SK-N-SH (cell line): ENCODE measurements at regions not wholly inside any gene's neighbourhood (a gene's known extent, or its start where the extent isn't known, plus 50 kb on each side); places are given as distances from the start of the nearest gene placed in this dataset.
A peak's percentile ranks its signal among the peaks of the same experiment; 100 is the strongest.

Experiments used
- CTCF ChIA-PET: fragments of 300-600, 350-600 bp; formaldehyde crosslinking; extraction: SDS; loops from one replicate; lab custom pipeline; 2021; lab: Yijun Ruan, JAX
- POLR2A ChIA-PET: fragments of 350-600 bp; sonication (Branson Sonifier 250); formaldehyde crosslinking; extraction: SDS; loops from one replicate; lab custom pipeline; 2020; ENCODE audit warnings: antibody characterized with exemption, inconsistent platforms; lab: Yijun Ruan, JAX
- DNase-seq: peaks from one replicate; pipeline ENCODE4 v3.0.0; 2012
- H2AFZ ChIP-seq: fragments of 200-600 bp; sonication (generic); 2 replicates; pipeline ENCODE4 v1.8.1; 2016; ENCODE audit warnings: antibody characterized with exemption, mild to moderate bottlenecking, low read depth
- H3F3A ChIP-seq: fragments of 200-600 bp; sonication (generic); replicated peaks from 2 replicates; pipeline ENCODE3; 2016; ENCODE audit warnings: antibody characterized with exemption, mild to moderate bottlenecking; ENCODE audit not compliant: insufficient read depth
- H3K27ac ChIP-seq, 2 experiments: fragments of 200-500 bp in 1 of 2; fragments of 200-600 bp in 1 of 2; sonication (Bioruptor generic) in 1 of 2; sonication (generic), shearing (Covaris generic) in 1 of 2; 2 replicates each; pipeline versions ENCODE4 v1.5.1 to v1.6.1; 2014 to 2016; ENCODE audit warnings: low read depth in 2 of 2, inconsistent platforms in 1 of 2, low read length in 1 of 2, mild to moderate bottlenecking in 1 of 2, mixed read lengths in 1 of 2
- H3K27me3 ChIP-seq: fragments of 200-600 bp; sonication (generic), shearing (Covaris generic); 2 replicates; pipeline ENCODE4 v1.6.1; 2016; ENCODE audit warnings: mixed run types; ENCODE audit not compliant: insufficient read depth
- H3K36me3 ChIP-seq, 2 experiments: fragments of 200-500 bp in 1 of 2; fragments of 200-600 bp in 1 of 2; sonication (Bioruptor generic) in 1 of 2; sonication (generic) in 1 of 2; replicated peaks in 1 of 2; 2 replicates each; pipeline versions ENCODE3 to v1.5.1; 2014 to 2016; ENCODE audit warnings: low read length in 1 of 2, mild to moderate bottlenecking in 1 of 2; ENCODE audit not compliant: insufficient read depth in 2 of 2, control insufficient read depth in 1 of 2
- H3K4me1 ChIP-seq, 2 experiments: fragments of 200-500 bp in 1 of 2; fragments of 200-600 bp in 1 of 2; sonication (Bioruptor generic) in 1 of 2; sonication (generic), shearing (Covaris generic) in 1 of 2; 2 replicates each; pipeline versions ENCODE4 v1.5.1 to v1.6.1; 2014 to 2016; ENCODE audit warnings: low read depth in 1 of 2, low read length in 1 of 2, mixed run types in 1 of 2; ENCODE audit not compliant: insufficient read depth in 2 of 2, control insufficient read depth in 1 of 2
- H3K4me2 ChIP-seq: fragments of 200-600 bp; sonication (generic), shearing (Covaris generic); 2 replicates; pipeline ENCODE4 v1.6.1; 2017; ENCODE audit warnings: mixed run types
- H3K4me3 ChIP-seq, 2 experiments: fragments of 200-500 bp in 1 of 2; fragments of 200-600 bp in 1 of 2; sonication (Bioruptor generic) in 1 of 2; sonication (generic), shearing (Covaris generic) in 1 of 2; 2 replicates each; pipeline versions ENCODE4 v1.5.1 to v1.8.1; 2014 to 2016; ENCODE audit warnings: low read depth in 2 of 2, inconsistent platforms in 1 of 2, low read length in 1 of 2, mild to moderate bottlenecking in 1 of 2, mixed read lengths in 1 of 2, moderate library complexity in 1 of 2
- H3K79me2 ChIP-seq: fragments of 200-600 bp; sonication (generic); 2 replicates; pipeline ENCODE4 v1.8.1; 2017; ENCODE audit warnings: mild to moderate bottlenecking; ENCODE audit not compliant: insufficient read depth
- H3K9ac ChIP-seq: fragments of 200-600 bp; sonication (generic); 2 replicates; pipeline ENCODE4 v1.6.1; 2017; ENCODE audit warnings: mixed run types
- H3K9me2 ChIP-seq: fragments of 200-600 bp; sonication (generic); 2 replicates; pipeline ENCODE4 v1.6.1; 2017; ENCODE audit warnings: mixed run types
- H3K9me3 ChIP-seq: fragments of 200-600 bp; sonication (generic); 2 replicates; pipeline ENCODE4 v1.6.1; 2017; ENCODE audit warnings: mixed run types, mild to moderate bottlenecking, moderate library complexity
- H4K20me1 ChIP-seq: fragments of 200-600 bp; sonication (generic); 2 replicates; pipeline ENCODE4 v1.6.1; 2017; ENCODE audit warnings: mild to moderate bottlenecking, mixed run types; ENCODE audit not compliant: insufficient read depth
- CHD2 ChIP-seq: fragments of 150-350 bp; IDR thresholded peaks from 2 replicates; pipeline ENCODE4 v1.6.1; 2018; ENCODE audit warnings: low read length; ENCODE audit not compliant: partially characterized antibody
- EP300 ChIP-seq, 2 experiments: IDR thresholded peaks; 2 replicates each; pipeline versions ENCODE4 v1.4.0 to v1.6.1; 2012; ENCODE audit warnings: borderline replicate concordance in 1 of 2, low read depth in 1 of 2, low read length in 1 of 2
- FOXJ3 ChIP-seq: sonication (generic); formaldehyde crosslinking; IDR thresholded peaks from 2 replicates; pipeline ENCODE4 v1.5.1; 2020; ENCODE audit warnings: mild to moderate bottlenecking, missing genetic modification reagents
- FOXM1 ChIP-seq: IDR thresholded peaks from 2 replicates; pipeline ENCODE4 v1.4.0; 2012; ENCODE audit warnings: low read depth, mild to moderate bottlenecking
- GABPA ChIP-seq: IDR thresholded peaks from 2 replicates; pipeline ENCODE4 v1.4.0; 2012; ENCODE audit warnings: low read depth, mild to moderate bottlenecking
- GATA2 ChIP-seq: sonication (generic); formaldehyde crosslinking; IDR thresholded peaks from 2 replicates; pipeline ENCODE4 v1.5.0; 2020; ENCODE audit warnings: mild to moderate bottlenecking, missing genetic modification reagents
- JUND ChIP-seq: IDR thresholded peaks from 2 replicates; pipeline ENCODE4 v1.4.0; 2012
- NFIC ChIP-seq: IDR thresholded peaks from 2 replicates; pipeline ENCODE4 v1.4.0; 2012; ENCODE audit warnings: borderline replicate concordance
- NRF1 ChIP-seq: IDR thresholded peaks from 2 replicates; pipeline ENCODE4 v1.6.1; 2012; ENCODE audit warnings: low read depth, mild to moderate bottlenecking, low read length
- PBX3 ChIP-seq: IDR thresholded peaks from 2 replicates; pipeline ENCODE4; 2012
- POLR2AphosphoS5 ChIP-seq: IDR thresholded peaks from 2 replicates; pipeline ENCODE4 v1.6.1; 2012; ENCODE audit warnings: low read depth, low read length
- RAD21 ChIP-seq: IDR thresholded peaks from 2 replicates; pipeline ENCODE4 v1.6.1; 2012; ENCODE audit warnings: mild to moderate bottlenecking, low read length
- SIN3A ChIP-seq: IDR thresholded peaks from 2 replicates; pipeline ENCODE4 v1.6.1; 2012; ENCODE audit warnings: low read depth, mild to moderate bottlenecking, low read length, moderate library complexity, borderline replicate concordance
- SMC3 ChIP-seq: IDR thresholded peaks from 2 replicates; pipeline ENCODE4 v1.6.1; 2012; ENCODE audit warnings: low read depth, low read length, improper control_type of control experiment
- TAF1 ChIP-seq: IDR thresholded peaks from 2 replicates; pipeline ENCODE4 v1.6.1; 2012; ENCODE audit warnings: low read depth, mild to moderate bottlenecking, low read length, moderate library complexity, borderline replicate concordance
- TEAD4 ChIP-seq: IDR thresholded peaks from 2 replicates; pipeline ENCODE4 v1.4.0; 2012; ENCODE audit warnings: mild to moderate bottlenecking, borderline replicate concordance; ENCODE audit not compliant: insufficient read depth
- YY1 ChIP-seq: IDR thresholded peaks from 2 replicates; pipeline ENCODE4 v1.4.0; 2012; ENCODE audit warnings: low read depth, mild to moderate bottlenecking
- WGBS: methylation state at CpG from one replicate; pipeline ENCODE4 v1.1.6; 2017; ENCODE audit warnings: low lambda C conversion rate; 5-methylcytosine and 5-hydroxymethylcytosine counted together
- TF ChIP-seq, protein P1 (sequence below): IDR thresholded peaks from 2 replicates; pipeline ENCODE4 v1.4.0; 2012; ENCODE audit warnings: low read depth, borderline replicate concordance
- TF ChIP-seq, protein P2 (sequence below): fragments of 150-350 bp; IDR thresholded peaks from 2 replicates; pipeline ENCODE4 v1.6.1; 2016; ENCODE audit warnings: mild to moderate bottlenecking, low read depth, low read length

- POLR2A ChIA-PET, result no interaction called here
- CTCF ChIA-PET, result interaction anchor here (1.0 to 1.3 kb wide), 2 partner anchors 60 to 355 kb away, joined by 3 to 6 read pairs; no protein-coding TSS in a partner anchor
These were observed 164.4 kb downstream of the USP12 start for GRCh38 chr13:27007166-27007565.

GRCh38 chr13:27006519-27007161, 165.0 kb downstream of the USP12 start:
- Histone ChIP-seq H3K9me3 (no peaks in the 10 kb centered on the region), H4K20me1 (no peaks in the 10 kb centered on the region), H3K9ac (no peak overlapping the region), H3F3A (no peaks in the 10 kb centered on the region), H3K4me1 (peaks cover 0 to 9% of the 10 kb centered on the region in 2 experiments; a peak in 1 of 4 replicates), H3K27ac (no peak overlapping the region), H3K36me3 (no peaks in the 10 kb centered on the region), H3K9me2 (no peaks in the 10 kb centered on the region), H3K4me3 (peak overlapping the region; percentile 34 to 45), H3K27me3 (no peaks in the 10 kb centered on the region), H3K79me2 (no peaks in the 10 kb centered on the region), H2AFZ (peak overlapping the region; percentile 59; the same call in 1 of the 2 replicates), H3K4me2 (peak overlapping the region; percentile 53; the same call in 1 of the 2 replicates)
- WGBS, result 5% methylated on average over 19 of the region's 29 CpGs
- CTCF ChIA-PET, result interaction anchor here (0.9 to 2.7 kb wide), 7 partner anchors 20 to 356 kb away, joined by 3 to 8 read pairs (median 6); no protein-coding TSS in a partner anchor
- POLR2A ChIA-PET, result no interaction called here
- TF ChIP-seq GABPA, result no peak
- TF ChIP-seq TEAD4, result no peak
- TF ChIP-seq, protein P1, sequence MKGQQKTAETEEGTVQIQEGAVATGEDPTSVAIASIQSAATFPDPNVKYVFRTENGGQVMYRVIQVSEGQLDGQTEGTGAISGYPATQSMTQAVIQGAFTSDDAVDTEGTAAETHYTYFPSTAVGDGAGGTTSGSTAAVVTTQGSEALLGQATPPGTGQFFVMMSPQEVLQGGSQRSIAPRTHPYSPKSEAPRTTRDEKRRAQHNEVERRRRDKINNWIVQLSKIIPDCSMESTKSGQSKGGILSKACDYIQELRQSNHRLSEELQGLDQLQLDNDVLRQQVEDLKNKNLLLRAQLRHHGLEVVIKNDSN, result no peak
- no peak for TF ChIP-seq EP300 (IDR thresholded peaks at IDR 0.05; ENCODE audit: borderline replicate concordance in 1 of 2, low read depth in 1 of 2, low read length in 1 of 2)
- TF ChIP-seq NRF1, result no peak
- TF ChIP-seq FOXM1, result no peak
- TF ChIP-seq YY1, result no peak
- TF ChIP-seq, protein P2, sequence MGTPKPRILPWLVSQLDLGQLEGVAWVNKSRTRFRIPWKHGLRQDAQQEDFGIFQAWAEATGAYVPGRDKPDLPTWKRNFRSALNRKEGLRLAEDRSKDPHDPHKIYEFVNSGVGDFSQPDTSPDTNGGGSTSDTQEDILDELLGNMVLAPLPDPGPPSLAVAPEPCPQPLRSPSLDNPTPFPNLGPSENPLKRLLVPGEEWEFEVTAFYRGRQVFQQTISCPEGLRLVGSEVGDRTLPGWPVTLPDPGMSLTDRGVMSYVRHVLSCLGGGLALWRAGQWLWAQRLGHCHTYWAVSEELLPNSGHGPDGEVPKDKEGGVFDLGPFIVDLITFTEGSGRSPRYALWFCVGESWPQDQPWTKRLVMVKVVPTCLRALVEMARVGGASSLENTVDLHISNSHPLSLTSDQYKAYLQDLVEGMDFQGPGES, result no peak
- no peak for TF ChIP-seq JUND
- no peak for TF ChIP-seq RAD21
- TF ChIP-seq SMC3, result no peak
- no peak for TF ChIP-seq TAF1
- TF ChIP-seq GATA2 (CRISPR knock-in tag), result no peak
- no peak for TF ChIP-seq SIN3A
- TF ChIP-seq NFIC, result no peak
- TF ChIP-seq PBX3, result no peak
- no peak for TF ChIP-seq CHD2
- no peak for TF ChIP-seq POLR2AphosphoS5
- DNase-seq, result peak; percentile 51

More at GRCh38 chr13:27007166-27007565, 164.4 kb downstream of the USP12 start:
- Histone ChIP-seq H4K20me1 (no peaks in the 10 kb centered on the region), H3K4me1 (peaks cover 0 to 9% of the 10 kb centered on the region in 2 experiments; a peak in 1 of 4 replicates), H3K36me3 (no peaks in the 10 kb centered on the region), H2AFZ (0 out of 2 replicates have a peak overlapping the region, but pooled peaks have one; percentile 59), H3K27me3 (no peaks in the 10 kb centered on the region), H3K9ac (no peak overlapping the region), H3K9me2 (no peaks in the 10 kb centered on the region), H3K9me3 (no peaks in the 10 kb centered on the region), H3K79me2 (no peaks in the 10 kb centered on the region), H3K4me2 (peak overlapping the region; percentile 53; the same call in 1 of the 2 replicates), H3F3A (no peaks in the 10 kb centered on the region), H3K27ac (no peak overlapping the region), H3K4me3 (peak overlapping the region; percentile 34 to 45; a peak in 3 of 4 replicates)
- 69% methylated on average over 12 of the region's 12 CpGs for WGBS
- DNase-seq, result no peak
- TF ChIP-seq FOXJ3 (CRISPR knock-in tag) (no peak), GATA2 (CRISPR knock-in tag) (no peak)
